GM12864 (cell line): ENCODE measurements at regions not wholly inside any gene's neighbourhood (a gene's known extent, or its start where the extent isn't known, plus 50 kb on each side); places are given as distances from the start of the nearest gene placed in this dataset.
"Not testable (repeated sequence)": the region's sequence is repeated elsewhere in the genome, so short reads cannot be mapped to it uniquely, and the experiment has no call there.

ENCODE experiments used
- DNase-seq: peaks from one replicate; pipeline ENCODE4 v3.0.0-alpha.2; 2011; ENCODE audit warnings: low read depth
- H3K4me3 ChIP-seq: 2 replicates; pipeline ENCODE4 v1.5.1; 2011; ENCODE audit warnings: mild to moderate bottlenecking, low read depth, low read length, control low read depth
- TF ChIP-seq, protein P1 (sequence below): IDR thresholded peaks from 2 replicates; pipeline ENCODE4 v1.5.1; 2011; ENCODE audit warnings: low read depth, mild to moderate bottlenecking, moderate library complexity, low read length, control low read depth, inconsistent platforms; ENCODE audit errors: missing control alignments

GRCh38 chr20:11170565-11170964 is 496.8 kb upstream of the JAG1 start:
- no peak overlapping the region for H3K4me3 ChIP-seq
- TF ChIP-seq, protein P1, sequence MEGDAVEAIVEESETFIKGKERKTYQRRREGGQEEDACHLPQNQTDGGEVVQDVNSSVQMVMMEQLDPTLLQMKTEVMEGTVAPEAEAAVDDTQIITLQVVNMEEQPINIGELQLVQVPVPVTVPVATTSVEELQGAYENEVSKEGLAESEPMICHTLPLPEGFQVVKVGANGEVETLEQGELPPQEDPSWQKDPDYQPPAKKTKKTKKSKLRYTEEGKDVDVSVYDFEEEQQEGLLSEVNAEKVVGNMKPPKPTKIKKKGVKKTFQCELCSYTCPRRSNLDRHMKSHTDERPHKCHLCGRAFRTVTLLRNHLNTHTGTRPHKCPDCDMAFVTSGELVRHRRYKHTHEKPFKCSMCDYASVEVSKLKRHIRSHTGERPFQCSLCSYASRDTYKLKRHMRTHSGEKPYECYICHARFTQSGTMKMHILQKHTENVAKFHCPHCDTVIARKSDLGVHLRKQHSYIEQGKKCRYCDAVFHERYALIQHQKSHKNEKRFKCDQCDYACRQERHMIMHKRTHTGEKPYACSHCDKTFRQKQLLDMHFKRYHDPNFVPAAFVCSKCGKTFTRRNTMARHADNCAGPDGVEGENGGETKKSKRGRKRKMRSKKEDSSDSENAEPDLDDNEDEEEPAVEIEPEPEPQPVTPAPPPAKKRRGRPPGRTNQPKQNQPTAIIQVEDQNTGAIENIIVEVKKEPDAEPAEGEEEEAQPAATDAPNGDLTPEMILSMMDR: no peak
- DNase-seq: no peak

- no peak for DNase-seq
- TF ChIP-seq, protein P1: no peak
- no peak overlapping the region for H3K4me3 ChIP-seq
Observed at GRCh38 chr20:11172881-11173280, 499.1 kb upstream of the JAG1 start.

- TF ChIP-seq, protein P1: no peak
- no peak overlapping the region for H3K4me3 ChIP-seq
- no peak for DNase-seq
Observed at GRCh38 chr20:11173916-11174315, 500.1 kb upstream of the JAG1 start.

DNA sequence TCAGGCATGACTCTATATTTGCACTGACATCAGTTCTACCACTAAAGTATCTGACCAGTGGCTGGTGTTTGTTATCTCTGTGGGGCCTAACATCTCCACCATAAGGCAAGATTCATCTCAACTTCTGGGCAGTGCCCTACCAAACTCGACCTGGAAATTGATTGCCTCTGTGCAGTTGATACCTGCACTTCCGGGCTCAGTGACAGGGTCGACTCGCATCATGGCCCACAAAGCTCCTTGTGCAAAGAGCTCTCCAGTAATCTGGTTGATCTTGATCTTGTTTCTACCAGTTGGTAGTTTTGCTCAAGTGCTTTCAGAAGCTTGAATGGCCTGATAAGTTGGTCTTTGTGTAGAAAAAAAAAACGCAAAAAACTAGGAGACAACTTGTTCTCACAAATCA is 501.1 kb upstream of the JAG1 start:
- no peak overlapping the region for H3K4me3 ChIP-seq
- TF ChIP-seq, protein P1: no peak
- no peak for DNase-seq

GRCh38 chr20:11176431-11176830 is 502.6 kb upstream of the JAG1 start:
- no peak overlapping the region for H3K4me3 ChIP-seq
- TF ChIP-seq, protein P1: no peak
- DNase-seq: no peak

- no peak for DNase-seq
- TF ChIP-seq, protein P1: no peak
- H3K4me3 ChIP-seq: no peak overlapping the region
Observed at GRCh38 chr20:11178946-11179654, 505.3 kb upstream of the JAG1 start.

GRCh38 chr20:11180186-11180585 is 506.4 kb upstream of the JAG1 start:
- DNase-seq: no peak
- H3K4me3 ChIP-seq: no peak overlapping the region
- TF ChIP-seq, protein P1: no peak

GRCh38 chr20:11181129-11181528 is 507.3 kb upstream of the JAG1 start:
- DNase-seq, H3K4me3 ChIP-seq: not testable (repeated sequence)
